Endodermal cell (in vitro differentiated cells): ENCODE measurements at regions not wholly inside any gene's neighbourhood (a gene's known extent, or its start where the extent isn't known, plus 50 kb on each side); places are given as distances from the start of the nearest gene placed in this dataset.

Experiments
- DNase-seq: peaks from one replicate; pipeline ENCODE4 v3.0.0-alpha.2; 2017
- H3K27ac ChIP-seq: 2 replicates; pipeline ENCODE4 v1.5.1; 2013; ENCODE audit warnings: mild to moderate bottlenecking, low read depth, low read length, moderate library complexity
- H3K27me3 ChIP-seq: 2 replicates; pipeline ENCODE4 v1.6.1; 2013; ENCODE audit warnings: mild to moderate bottlenecking, low read length, moderate library complexity; ENCODE audit not compliant: insufficient read depth, control insufficient read depth, poor library complexity, severe bottlenecking
- H3K36me3 ChIP-seq: 2 replicates; pipeline ENCODE4 v1.7.0; 2013; ENCODE audit warnings: mild to moderate bottlenecking, low read length, moderate library complexity; ENCODE audit not compliant: control insufficient read depth, insufficient read depth
- H3K4me1 ChIP-seq: one replicate; pipeline ENCODE4 v1.7.0; 2013; ENCODE audit warnings: low read length; ENCODE audit not compliant: control insufficient read depth, insufficient read depth
- H3K4me3 ChIP-seq: 2 replicates; pipeline ENCODE4 v1.5.1; 2013; ENCODE audit warnings: mild to moderate bottlenecking, low read length, moderate library complexity
- H3K9ac ChIP-seq: 2 replicates; pipeline ENCODE4 v1.6.1; 2013; ENCODE audit warnings: mild to moderate bottlenecking, low read length, moderate library complexity; ENCODE audit not compliant: poor library complexity, severe bottlenecking; ENCODE audit errors: extremely low read depth
- H3K9me3 ChIP-seq: 2 replicates; pipeline ENCODE4 v1.6.1; 2013; ENCODE audit warnings: mild to moderate bottlenecking, low read length, moderate library complexity; ENCODE audit not compliant: control insufficient read depth
- H3K27ac Mint-ChIP-seq: 2 replicates; pipeline ENCODE4 v1.8.0; 2020; ENCODE audit warnings: mixed read lengths
- H3K27me3 Mint-ChIP-seq: 2 replicates; pipeline ENCODE4 v1.8.0; 2021; ENCODE audit warnings: mild to moderate bottlenecking, mixed read lengths; ENCODE audit not compliant: insufficient read depth
- H3K36me3 Mint-ChIP-seq: 2 replicates; pipeline ENCODE4 v1.8.0; 2020; ENCODE audit warnings: low read depth, mixed read lengths
- H3K4me1 Mint-ChIP-seq: 2 replicates; pipeline ENCODE4 v1.8.0; 2020; ENCODE audit warnings: mixed read lengths
- H3K4me3 Mint-ChIP-seq: 2 replicates; pipeline ENCODE4 v1.8.0; 2020; ENCODE audit warnings: mild to moderate bottlenecking, moderate library complexity, mixed read lengths
- H3K9me3 Mint-ChIP-seq: 2 replicates; pipeline ENCODE4 v1.8.0; 2020; ENCODE audit warnings: mild to moderate bottlenecking, mixed read lengths
- CTCF ChIP-seq: fragments of 200-600 bp; sonication (generic); conservative IDR thresholded peaks from 2 replicates; pipeline ENCODE4 v1.5.0; 2021; ENCODE audit warnings: antibody characterized with exemption, mild to moderate bottlenecking
- WGBS, 2 experiments: methylation state at CpG; one replicate each; pipeline versions ENCODE4 v1.1.5 to v1.1.7; 2013; ENCODE audit warnings: missing lambda C conversion rate in 2 of 2, mixed read lengths in 1 of 2; ENCODE audit not compliant: insufficient coverage in 1 of 2, insufficient read length in 1 of 2; 5-methylcytosine and 5-hydroxymethylcytosine counted together

GRCh38 chr3:27022096-27022761 lies 347.0 kb downstream of the NEK10 start:
- Mint-ChIP-seq H3K27ac (no peak overlapping the region), H3K36me3 (no peaks in the 10 kb centered on the region), H3K4me1 (peaks cover 21% of the 10 kb centered on the region), H3K4me3 (no peak overlapping the region), H3K27me3 (no peaks in the 10 kb centered on the region), H3K9me3 (no peaks in the 10 kb centered on the region)
- Histone ChIP-seq H3K36me3 (no peaks in the 10 kb centered on the region), H3K9me3 (no peaks in the 10 kb centered on the region), H3K27me3 (no peaks in the 10 kb centered on the region), H3K4me1 (no peaks in the 10 kb centered on the region), H3K4me3 (no peak overlapping the region), H3K9ac (no peak overlapping the region), H3K27ac (no peak overlapping the region)
- peak; percentile 76 for TF ChIP-seq CTCF
- WGBS, 2 experiments = 73% methylated on average over 2 to 5 of the region's 5 CpGs
- DNase-seq = peak; percentile 64

- Histone ChIP-seq H3K36me3 (no peaks in the 10 kb centered on the region), H3K27me3 (no peaks in the 10 kb centered on the region), H3K9ac (no peak overlapping the region), H3K4me3 (no peak overlapping the region), H3K9me3 (no peaks in the 10 kb centered on the region), H3K27ac (no peak overlapping the region), H3K4me1 (no peaks in the 10 kb centered on the region)
- H3K9me3 Mint-ChIP-seq = no peaks in the 10 kb centered on the region
- H3K4me1 Mint-ChIP-seq = peaks cover 23% of the 10 kb centered on the region
- DNase-seq = no peak
- WGBS, 2 experiments = no CpG with 5 or more reads among the region's 1 CpG
- no peaks in the 10 kb centered on the region for H3K27me3 Mint-ChIP-seq
- no peak overlapping the region for H3K4me3 Mint-ChIP-seq
- no peaks in the 10 kb centered on the region for H3K36me3 Mint-ChIP-seq
- no peak for TF ChIP-seq CTCF
- no peak overlapping the region for H3K27ac Mint-ChIP-seq
Observed at GRCh38 chr3:27024493-27024892, 344.7 kb downstream of the NEK10 start.

- Histone ChIP-seq H3K9ac (no peak overlapping the region), H3K4me3 (no peak overlapping the region), H3K27ac (no peak overlapping the region), H3K4me1 (no peaks in the 10 kb centered on the region), H3K36me3 (no peaks in the 10 kb centered on the region), H3K27me3 (no peaks in the 10 kb centered on the region), H3K9me3 (no peaks in the 10 kb centered on the region)
- H3K36me3 Mint-ChIP-seq = no peaks in the 10 kb centered on the region
- WGBS, 2 experiments = 56% methylated on average over 2 of the region's 2 CpGs; no CpG with 5 or more reads in 1 of the 2 experiments
- peak; percentile 74 for DNase-seq
- no peak for TF ChIP-seq CTCF
- H3K4me1 Mint-ChIP-seq = peaks cover 23% of the 10 kb centered on the region
- no peak overlapping the region for H3K4me3 Mint-ChIP-seq
- H3K27ac Mint-ChIP-seq = no peak overlapping the region
- no peaks in the 10 kb centered on the region for H3K27me3 Mint-ChIP-seq
- no peaks in the 10 kb centered on the region for H3K9me3 Mint-ChIP-seq
Observed at GRCh38 chr3:27025718-27026117, 343.5 kb downstream of the NEK10 start.
